ENCODE measurements at regions not wholly inside any gene's neighbourhood (a gene's known extent, or its start where the extent isn't known, plus 50 kb on each side); places are given as distances from the start of the nearest gene placed in this dataset.

DNA sequence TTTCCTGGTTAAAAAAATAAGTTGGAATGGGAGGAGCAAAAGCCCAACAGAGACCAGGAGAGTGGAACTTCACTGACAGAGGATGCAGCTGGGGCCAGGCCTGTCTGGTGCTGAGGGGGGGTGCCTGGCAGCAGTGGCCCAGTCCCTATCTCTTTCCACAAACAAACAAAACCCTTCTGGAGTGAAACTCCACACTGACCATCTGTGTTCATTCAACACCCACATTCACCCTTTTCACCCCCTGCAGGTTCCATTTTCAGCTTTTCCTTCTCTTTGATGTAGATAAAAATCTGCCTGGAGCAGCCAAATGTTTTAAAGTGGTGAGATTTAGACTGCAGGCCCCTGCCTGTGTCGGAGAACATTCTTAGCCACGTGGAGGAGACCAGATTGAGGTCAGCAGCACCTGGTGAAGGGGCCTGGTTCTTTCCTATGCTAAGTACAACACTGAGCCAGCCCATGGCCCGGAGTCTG, 161.4 kb upstream of the CDH11 start:
- H3K27me3 Mint-ChIP-seq: peaks cover 0 to 12% (median 0%) of the 10 kb centered on the region in 5 donors
- intact Hi-C loops (cut with micrococcal nuclease): no loop called here
- H3K9me3 ChIP-seq (ENCODE audit: control insufficient read depth in 2 of 3, low read length in 3 of 3): no peaks in the 10 kb centered on the region
- ChIA-PET CTCF (no interaction called here), POLR2A (no interaction called here)
- DNase-seq: no peak
- no peaks in the 10 kb centered on the region for H3K4me1 Mint-ChIP-seq
- no peaks in the 10 kb centered on the region for H3K27me3 ChIP-seq (ENCODE audit: control insufficient read depth in 2 of 2, insufficient read depth in 2 of 2, low read length in 2 of 2)
- H3K4me1 ChIP-seq (ENCODE audit: control insufficient read depth in 2 of 2, insufficient read depth in 2 of 2, low read length in 2 of 2): no peaks in the 10 kb centered on the region
- H3K27ac ChIP-seq (ENCODE audit: low read depth, low read length): no peak overlapping the region
- no peaks in the 10 kb centered on the region for H3K36me3 ChIP-seq (ENCODE audit: control insufficient read depth in 2 of 3, insufficient read depth in 3 of 3, low read length in 3 of 3)
- no peak overlapping the region for H3K4me3 Mint-ChIP-seq
- ATAC-seq: no peak
- H3K27ac Mint-ChIP-seq: no peak overlapping the region
- no peak overlapping the region for H3K4me3 ChIP-seq (ENCODE audit: low read length)
- peaks cover 0 to 11% (median 3%) of the 10 kb centered on the region in 11 donors for H3K9me3 Mint-ChIP-seq
- no peaks in the 10 kb centered on the region for H3K36me3 Mint-ChIP-seq

DNA sequence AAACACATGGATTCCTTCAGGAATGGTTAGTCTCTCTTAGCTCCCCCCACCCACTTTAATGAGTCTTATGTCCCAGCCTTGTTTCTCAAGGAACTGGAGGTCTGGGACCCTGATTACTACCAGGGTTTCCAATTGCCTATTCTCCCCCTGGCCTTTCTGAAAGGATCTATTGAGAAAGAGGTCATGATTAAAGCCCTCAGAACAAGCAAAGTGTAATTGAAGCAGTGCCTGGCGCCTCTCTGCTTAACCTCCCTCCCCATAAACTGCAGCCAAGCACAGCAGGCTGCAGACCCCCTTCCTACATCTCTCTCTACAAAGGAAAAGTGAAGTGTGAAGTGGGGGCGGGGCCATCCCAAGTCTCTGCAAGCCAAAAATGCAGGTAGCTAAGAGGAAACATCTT, 159.7 kb upstream of the CDH11 start:
- Histone ChIP-seq H3K27me3 (ENCODE audit: control insufficient read depth in 2 of 2, insufficient read depth in 2 of 2, low read length in 2 of 2) (no peaks in the 10 kb centered on the region), H3K36me3 (ENCODE audit: control insufficient read depth in 2 of 3, insufficient read depth in 3 of 3, low read length in 3 of 3) (no peaks in the 10 kb centered on the region), H3K4me1 (ENCODE audit: control insufficient read depth in 2 of 2, insufficient read depth in 2 of 2, low read length in 2 of 2) (no peaks in the 10 kb centered on the region), H3K27ac (ENCODE audit: low read depth, low read length) (no peak overlapping the region), H3K4me3 (ENCODE audit: low read length) (no peak overlapping the region), H3K9me3 (ENCODE audit: control insufficient read depth in 2 of 3, low read length in 3 of 3) (no peaks in the 10 kb centered on the region)
- ChIA-PET POLR2A (no interaction called here), CTCF (no interaction called here)
- no peaks in the 10 kb centered on the region for H3K36me3 Mint-ChIP-seq
- no peak overlapping the region for H3K27ac Mint-ChIP-seq
- H3K27me3 Mint-ChIP-seq: peaks cover 0 to 12% (median 0%) of the 10 kb centered on the region in 5 donors
- no peaks in the 10 kb centered on the region for H3K4me1 Mint-ChIP-seq
- no peak overlapping the region for H3K4me3 Mint-ChIP-seq
- ATAC-seq: no peak
- peaks cover 0 to 22% (median 5%) of the 10 kb centered on the region in 11 donors for H3K9me3 Mint-ChIP-seq
- DNase-seq: no peak
- intact Hi-C loops (cut with micrococcal nuclease): no loop called here

GRCh38 chr16:65280845-65281512, 159.1 kb upstream of the CDH11 start:
- Histone ChIP-seq H3K4me1 (ENCODE audit: control insufficient read depth in 2 of 2, insufficient read depth in 2 of 2, low read length in 2 of 2) (no peaks in the 10 kb centered on the region), H3K4me3 (ENCODE audit: low read length) (no peak overlapping the region), H3K9me3 (ENCODE audit: control insufficient read depth in 2 of 3, low read length in 3 of 3) (no peaks in the 10 kb centered on the region), H3K27ac (ENCODE audit: low read depth, low read length) (no peak overlapping the region), H3K36me3 (ENCODE audit: control insufficient read depth in 2 of 3, insufficient read depth in 3 of 3, low read length in 3 of 3) (no peaks in the 10 kb centered on the region), H3K27me3 (ENCODE audit: control insufficient read depth in 2 of 2, insufficient read depth in 2 of 2, low read length in 2 of 2) (no peaks in the 10 kb centered on the region)
- DNase-seq: no peak
- ATAC-seq: no peak
- Mint-ChIP-seq H3K27ac (no peak overlapping the region), H3K4me3 (no peak overlapping the region), H3K27me3 (peaks cover 0 to 12% (median 0%) of the 10 kb centered on the region in 5 donors), H3K36me3 (no peaks in the 10 kb centered on the region), H3K4me1 (no peaks in the 10 kb centered on the region), H3K9me3 (peaks cover 0 to 22% (median 5%) of the 10 kb centered on the region in 11 donors)
- ChIA-PET POLR2A (no interaction called here), CTCF (no interaction called here)
- intact Hi-C loops (cut with micrococcal nuclease): no loop called here

GRCh38 chr16:65279576-65279975, 157.7 kb upstream of the CDH11 start:
- POLR2A ChIA-PET: no interaction called here
- intact Hi-C loops (cut with micrococcal nuclease): no loop called here
- peaks cover 0 to 23% (median 5%) of the 10 kb centered on the region in 11 donors for H3K9me3 Mint-ChIP-seq

DNA sequence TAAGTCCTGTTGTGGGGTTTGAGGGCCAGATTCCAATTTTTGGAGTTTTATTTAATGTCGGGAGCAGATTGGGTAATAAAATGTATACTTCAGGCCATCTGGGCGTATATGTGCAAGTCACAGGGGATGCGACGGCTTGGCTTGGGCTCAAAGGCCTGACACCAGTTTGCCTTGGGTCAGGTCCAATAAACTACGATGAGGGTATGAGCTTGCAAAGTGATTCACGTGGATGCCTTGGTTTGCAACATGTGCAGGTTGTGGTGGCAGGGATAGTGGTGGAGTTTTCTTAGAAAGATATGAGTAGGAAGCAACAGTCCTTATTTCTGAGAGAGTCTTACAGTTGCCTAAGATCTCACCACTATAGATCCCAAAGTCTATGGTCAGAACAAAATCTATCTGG, 157.0 kb upstream of the CDH11 start:
- Histone ChIP-seq H3K4me1 (ENCODE audit: control insufficient read depth in 2 of 2, insufficient read depth in 2 of 2, low read length in 2 of 2) (no peaks in the 10 kb centered on the region), H3K36me3 (ENCODE audit: control insufficient read depth in 2 of 3, insufficient read depth in 3 of 3, low read length in 3 of 3) (no peaks in the 10 kb centered on the region), H3K4me3 (ENCODE audit: low read length) (no peak overlapping the region), H3K27ac (ENCODE audit: low read depth, low read length) (no peak overlapping the region), H3K27me3 (ENCODE audit: control insufficient read depth in 2 of 2, insufficient read depth in 2 of 2, low read length in 2 of 2) (no peaks in the 10 kb centered on the region), H3K9me3 (ENCODE audit: control insufficient read depth in 2 of 3, low read length in 3 of 3) (no peaks in the 10 kb centered on the region)
- Mint-ChIP-seq H3K27ac (no peak overlapping the region), H3K9me3 (peaks cover 0 to 25% (median 5%) of the 10 kb centered on the region in 11 donors), H3K36me3 (no peaks in the 10 kb centered on the region), H3K4me1 (no peaks in the 10 kb centered on the region), H3K27me3 (peaks cover 0 to 12% (median 0%) of the 10 kb centered on the region in 5 donors), H3K4me3 (no peak overlapping the region)
- intact Hi-C loops (cut with micrococcal nuclease): no loop called here
- ATAC-seq: no peak
- DNase-seq: no peak
- ChIA-PET POLR2A (no interaction called here), CTCF (no interaction called here)

More at GRCh38 chr16:65279576-65279975, 157.7 kb upstream of the CDH11 start:
- no peaks in the 10 kb centered on the region for H3K27me3 ChIP-seq (ENCODE audit: control insufficient read depth in 2 of 2, insufficient read depth in 2 of 2, low read length in 2 of 2)
- no peaks in the 10 kb centered on the region for H3K36me3 ChIP-seq (ENCODE audit: control insufficient read depth in 2 of 3, insufficient read depth in 3 of 3, low read length in 3 of 3)
- no peaks in the 10 kb centered on the region for H3K4me1 Mint-ChIP-seq
- no peak overlapping the region for H3K4me3 Mint-ChIP-seq
- peaks cover 0 to 12% (median 0%) of the 10 kb centered on the region in 5 donors for H3K27me3 Mint-ChIP-seq
- CTCF ChIA-PET: no interaction called here
- no peak overlapping the region for H3K4me3 ChIP-seq (ENCODE audit: low read length)
- no peaks in the 10 kb centered on the region for H3K36me3 Mint-ChIP-seq
- H3K9me3 ChIP-seq (ENCODE audit: control insufficient read depth in 2 of 3, low read length in 3 of 3): no peaks in the 10 kb centered on the region
- no peak for DNase-seq
- no peaks in the 10 kb centered on the region for H3K4me1 ChIP-seq (ENCODE audit: control insufficient read depth in 2 of 2, insufficient read depth in 2 of 2, low read length in 2 of 2)
- ATAC-seq: no peak
- H3K27ac ChIP-seq (ENCODE audit: low read depth, low read length): no peak overlapping the region
- no peak overlapping the region for H3K27ac Mint-ChIP-seq

DNA sequence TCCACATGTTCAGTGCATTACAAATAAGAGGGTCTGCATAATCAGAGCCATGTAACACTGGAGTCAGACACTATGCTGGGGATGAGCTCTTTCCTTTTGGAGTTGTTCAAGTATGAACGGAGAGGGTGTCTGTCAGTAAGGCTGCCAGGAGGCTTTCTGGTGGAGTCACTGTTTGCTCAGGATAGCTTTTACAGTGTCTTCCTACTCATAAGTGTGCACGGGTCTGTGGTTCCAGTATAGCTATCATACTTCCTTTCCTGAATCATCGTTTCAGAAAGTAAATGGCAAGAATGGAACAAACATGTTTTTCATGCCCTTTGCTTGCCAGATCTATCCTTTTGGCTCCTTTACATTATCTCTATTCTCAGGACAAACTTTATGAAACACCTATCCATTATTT, 152.7 kb upstream of the CDH11 start:
- H3K36me3 ChIP-seq (ENCODE audit: control insufficient read depth in 2 of 3, insufficient read depth in 3 of 3, low read length in 3 of 3): no peaks in the 10 kb centered on the region
- intact Hi-C loops (cut with micrococcal nuclease): no loop called here
- H3K27ac Mint-ChIP-seq: no peak overlapping the region
- H3K4me1 ChIP-seq (ENCODE audit: control insufficient read depth in 2 of 2, insufficient read depth in 2 of 2, low read length in 2 of 2): no peaks in the 10 kb centered on the region
- ChIA-PET POLR2A (no interaction called here), CTCF (no interaction called here)
- H3K36me3 Mint-ChIP-seq: no peaks in the 10 kb centered on the region
- no peaks in the 10 kb centered on the region for H3K9me3 ChIP-seq (ENCODE audit: control insufficient read depth in 2 of 3, low read length in 3 of 3)
- no peak overlapping the region for H3K4me3 ChIP-seq (ENCODE audit: low read length)
- no peak overlapping the region for H3K4me3 Mint-ChIP-seq
- ATAC-seq (no peak), DNase-seq (no peak)
- peaks cover 0 to 26% (median 5%) of the 10 kb centered on the region in 11 donors for H3K9me3 Mint-ChIP-seq
- H3K27me3 Mint-ChIP-seq: peaks cover 0 to 5% (median 0%) of the 10 kb centered on the region in 5 donors
- H3K4me1 Mint-ChIP-seq: no peaks in the 10 kb centered on the region
- no peaks in the 10 kb centered on the region for H3K27me3 ChIP-seq (ENCODE audit: control insufficient read depth in 2 of 2, insufficient read depth in 2 of 2, low read length in 2 of 2)
- no peak overlapping the region for H3K27ac ChIP-seq (ENCODE audit: low read depth, low read length)

GRCh38 chr16:65272699-65273414, 151.0 kb upstream of the CDH11 start:
- Mint-ChIP-seq H3K4me3 (no peak overlapping the region), H3K36me3 (no peaks in the 10 kb centered on the region), H3K27me3 (peaks cover 0 to 5% (median 0%) of the 10 kb centered on the region in 5 donors), H3K4me1 (no peaks in the 10 kb centered on the region), H3K9me3 (peaks cover 0 to 24% (median 5%) of the 10 kb centered on the region in 11 donors), H3K27ac (no peak overlapping the region)
- H3K4me3 ChIP-seq (ENCODE audit: low read length): no peak overlapping the region
- intact Hi-C loops (cut with micrococcal nuclease): no loop called here
- no peaks in the 10 kb centered on the region for H3K9me3 ChIP-seq (ENCODE audit: control insufficient read depth in 2 of 3, low read length in 3 of 3)
- no peak overlapping the region for H3K27ac ChIP-seq (ENCODE audit: low read depth, low read length)
- POLR2A ChIA-PET: no interaction called here
- no peak for DNase-seq
- no peaks in the 10 kb centered on the region for H3K36me3 ChIP-seq (ENCODE audit: control insufficient read depth in 2 of 3, insufficient read depth in 3 of 3, low read length in 3 of 3)
- no peak for ATAC-seq
- H3K4me1 ChIP-seq (ENCODE audit: control insufficient read depth in 2 of 2, insufficient read depth in 2 of 2, low read length in 2 of 2): no peaks in the 10 kb centered on the region
- H3K27me3 ChIP-seq (ENCODE audit: control insufficient read depth in 2 of 2, insufficient read depth in 2 of 2, low read length in 2 of 2): no peaks in the 10 kb centered on the region
- CTCF ChIA-PET: no interaction called here

Data from naive thymus-derived CD4-positive, alpha-beta T cell (primary cell).